ENCODE measurements at regions not wholly inside any gene's neighbourhood (a gene's known extent, or its start where the extent isn't known, plus 50 kb on each side); places are given as distances from the start of the nearest gene placed in this dataset.
"Not testable (repeated sequence)": the region's sequence is repeated elsewhere in the genome, so short reads cannot be mapped to it uniquely, and the experiment has no call there.

DNA sequence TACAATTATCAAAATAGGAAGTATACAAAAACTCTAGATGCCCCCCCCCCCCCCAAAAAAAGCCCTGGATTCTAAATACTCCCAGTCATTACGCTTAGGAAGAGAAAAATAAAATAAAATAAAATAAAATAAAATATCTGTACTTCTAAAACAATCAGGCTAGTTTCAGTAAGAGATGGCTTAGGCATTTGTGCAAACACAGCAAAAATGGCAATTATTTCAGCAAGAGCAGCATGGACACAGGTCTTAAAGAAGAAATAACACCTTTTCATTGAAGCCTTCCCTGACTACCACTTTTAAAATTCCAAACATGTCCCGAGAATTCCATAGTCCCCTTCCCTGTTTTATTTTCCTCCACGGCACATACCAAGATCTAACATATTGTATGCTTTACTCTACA, 218.6 kb upstream of the POU5F2 start:
- no peaks in the 10 kb centered on the region for H3K4me1 ChIP-seq
- H3K36me3 ChIP-seq: no peaks in the 10 kb centered on the region
- intact Hi-C loops (cut with DNase I): no loop called here
- no peak overlapping the region for H3K4me3 ChIP-seq
- TF ChIP-seq, protein P1, sequence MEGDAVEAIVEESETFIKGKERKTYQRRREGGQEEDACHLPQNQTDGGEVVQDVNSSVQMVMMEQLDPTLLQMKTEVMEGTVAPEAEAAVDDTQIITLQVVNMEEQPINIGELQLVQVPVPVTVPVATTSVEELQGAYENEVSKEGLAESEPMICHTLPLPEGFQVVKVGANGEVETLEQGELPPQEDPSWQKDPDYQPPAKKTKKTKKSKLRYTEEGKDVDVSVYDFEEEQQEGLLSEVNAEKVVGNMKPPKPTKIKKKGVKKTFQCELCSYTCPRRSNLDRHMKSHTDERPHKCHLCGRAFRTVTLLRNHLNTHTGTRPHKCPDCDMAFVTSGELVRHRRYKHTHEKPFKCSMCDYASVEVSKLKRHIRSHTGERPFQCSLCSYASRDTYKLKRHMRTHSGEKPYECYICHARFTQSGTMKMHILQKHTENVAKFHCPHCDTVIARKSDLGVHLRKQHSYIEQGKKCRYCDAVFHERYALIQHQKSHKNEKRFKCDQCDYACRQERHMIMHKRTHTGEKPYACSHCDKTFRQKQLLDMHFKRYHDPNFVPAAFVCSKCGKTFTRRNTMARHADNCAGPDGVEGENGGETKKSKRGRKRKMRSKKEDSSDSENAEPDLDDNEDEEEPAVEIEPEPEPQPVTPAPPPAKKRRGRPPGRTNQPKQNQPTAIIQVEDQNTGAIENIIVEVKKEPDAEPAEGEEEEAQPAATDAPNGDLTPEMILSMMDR (IDR thresholded peaks at IDR 0.05): no peak
- H3K27ac ChIP-seq: no peak overlapping the region
- H3K27me3 ChIP-seq (ENCODE audit: low read depth): no peaks in the 10 kb centered on the region
- no peak for DNase-seq
- no peak for ATAC-seq
- no peaks in the 10 kb centered on the region for H3K9me3 ChIP-seq

DNA sequence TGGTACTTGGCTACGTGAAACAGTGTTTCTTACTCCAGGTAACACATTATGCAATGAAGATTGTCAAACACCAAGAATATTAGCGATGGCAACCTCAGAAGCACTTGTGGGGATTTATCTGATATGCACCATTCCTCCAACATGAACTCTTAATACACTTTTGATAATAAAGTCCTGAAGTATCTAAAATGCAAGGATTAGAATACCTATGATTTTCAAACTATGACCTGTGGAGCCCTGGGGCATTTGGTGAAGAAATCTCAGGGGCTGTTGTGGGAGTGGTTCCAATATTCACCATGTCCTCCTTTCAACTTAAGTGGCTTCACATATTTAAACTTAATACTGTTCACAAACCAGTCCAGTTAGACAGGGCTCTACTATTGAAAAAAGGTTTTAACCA, 214.6 kb upstream of the POU5F2 start:
- TF ChIP-seq, protein P1 (IDR thresholded peaks at IDR 0.05): no peak
- Histone ChIP-seq H3K4me1 (no peaks in the 10 kb centered on the region), H3K27ac (no peak overlapping the region), H3K36me3 (no peaks in the 10 kb centered on the region), H3K4me3 (no peak overlapping the region), H3K9me3 (no peaks in the 10 kb centered on the region), H3K27me3 (ENCODE audit: low read depth) (no peaks in the 10 kb centered on the region)
- no peak for ATAC-seq
- no peak for DNase-seq
- intact Hi-C loops (cut with DNase I): no loop called here

DNA sequence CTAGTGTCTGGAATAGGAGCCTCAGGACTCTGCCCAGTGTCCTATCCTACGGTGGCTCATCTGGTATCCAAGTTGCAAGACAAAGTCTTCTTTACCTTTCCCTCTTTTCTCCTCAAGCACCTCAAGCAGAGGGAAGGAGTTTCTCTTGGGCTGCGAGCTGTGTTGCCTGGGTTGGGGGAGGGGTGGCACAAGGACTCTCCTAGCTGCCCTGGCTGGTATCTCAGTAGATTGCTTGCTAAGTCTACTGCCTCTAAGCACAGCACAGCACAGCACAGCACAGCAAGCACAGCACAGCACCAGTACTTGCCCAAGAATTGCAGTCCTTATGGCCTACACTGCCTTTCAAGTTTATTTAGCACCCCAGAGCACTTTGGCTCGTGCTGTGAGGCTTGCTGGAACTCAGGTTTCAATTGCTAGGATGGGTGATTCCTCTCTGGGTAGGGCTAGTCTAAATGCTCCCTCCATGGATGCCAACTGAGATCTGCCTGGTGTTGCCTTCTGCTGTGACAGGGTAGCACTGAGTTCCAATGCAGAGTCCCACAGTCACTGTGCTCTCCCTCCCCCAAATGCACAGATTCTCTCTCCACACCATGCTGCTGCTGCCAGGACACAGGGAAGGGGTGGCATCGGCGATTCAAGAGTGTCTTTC, 213.1 kb upstream of the POU5F2 start:
- TF ChIP-seq, protein P1 (IDR thresholded peaks at IDR 0.05): no peak
- no peak overlapping the region for H3K27ac ChIP-seq
- no peak overlapping the region for H3K4me3 ChIP-seq
- H3K9me3 ChIP-seq: no peaks in the 10 kb centered on the region
- no peaks in the 10 kb centered on the region for H3K4me1 ChIP-seq
- intact Hi-C loops (cut with DNase I): no loop called here
- no peaks in the 10 kb centered on the region for H3K36me3 ChIP-seq
- DNase-seq: no peak
- ATAC-seq: no peak
- no peaks in the 10 kb centered on the region for H3K27me3 ChIP-seq (ENCODE audit: low read depth)

DNA sequence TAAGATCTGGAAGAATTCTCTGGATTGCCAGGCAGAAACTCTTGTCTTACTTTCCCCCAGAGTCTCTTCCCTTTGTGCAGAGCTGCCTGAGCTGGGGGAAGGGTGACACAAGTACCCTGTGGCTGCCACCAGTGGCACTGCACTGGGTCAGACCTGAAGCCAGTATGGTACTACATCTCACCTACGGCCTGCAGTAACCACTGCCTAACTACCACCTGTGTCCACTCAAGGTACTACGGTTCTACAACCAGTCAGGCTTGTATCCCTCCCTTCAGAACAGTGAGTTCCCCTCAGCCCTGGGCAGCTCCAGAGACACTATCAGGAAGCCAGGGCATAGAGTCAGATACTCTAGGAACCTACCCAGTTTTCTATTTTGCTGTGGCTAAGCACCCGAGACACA, 212.0 kb upstream of the POU5F2 start:
- no peak overlapping the region for H3K27ac ChIP-seq

DNA sequence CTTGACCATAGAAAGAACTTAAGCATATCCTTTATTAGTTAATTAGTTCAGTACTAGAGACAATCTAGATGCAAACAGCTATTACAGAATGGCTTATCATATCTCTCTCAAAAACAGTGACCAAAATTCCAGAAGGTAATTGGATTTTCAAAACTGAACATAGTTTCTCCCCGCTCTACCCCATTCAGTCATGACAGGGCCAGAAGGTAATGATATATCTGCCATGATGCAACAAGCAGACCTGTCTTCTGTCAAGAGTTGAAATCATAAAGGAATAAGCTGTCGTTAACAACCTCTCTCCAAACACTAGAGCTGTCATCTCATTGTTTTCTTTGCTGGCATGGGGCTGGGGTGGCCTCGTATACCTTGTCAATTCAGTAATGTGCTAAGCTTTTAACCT, 200.5 kb upstream of the POU5F2 start:
- DNase-seq (no peak), ATAC-seq (no peak)
- Histone ChIP-seq H3K4me1 (no peaks in the 10 kb centered on the region), H3K27me3 (ENCODE audit: low read depth) (no peaks in the 10 kb centered on the region), H3K9me3 (no peaks in the 10 kb centered on the region), H3K36me3 (no peaks in the 10 kb centered on the region), H3K4me3 (no peak overlapping the region), H3K27ac (no peak overlapping the region)
- TF ChIP-seq, protein P1 (IDR thresholded peaks at IDR 0.05): no peak
- intact Hi-C loops (cut with DNase I): no loop called here

More for the DNA sequence above, 212.0 kb upstream of the POU5F2 start:
- intact Hi-C loops (cut with DNase I): no loop called here
- Histone ChIP-seq H3K4me1 (no peaks in the 10 kb centered on the region), H3K9me3 (no peaks in the 10 kb centered on the region), H3K27me3 (ENCODE audit: low read depth) (no peaks in the 10 kb centered on the region), H3K36me3 (no peaks in the 10 kb centered on the region), H3K4me3 (no peak overlapping the region)
- DNase-seq (no peak), ATAC-seq (no peak)
- TF ChIP-seq, protein P1 (IDR thresholded peaks at IDR 0.05): no peak

DNA sequence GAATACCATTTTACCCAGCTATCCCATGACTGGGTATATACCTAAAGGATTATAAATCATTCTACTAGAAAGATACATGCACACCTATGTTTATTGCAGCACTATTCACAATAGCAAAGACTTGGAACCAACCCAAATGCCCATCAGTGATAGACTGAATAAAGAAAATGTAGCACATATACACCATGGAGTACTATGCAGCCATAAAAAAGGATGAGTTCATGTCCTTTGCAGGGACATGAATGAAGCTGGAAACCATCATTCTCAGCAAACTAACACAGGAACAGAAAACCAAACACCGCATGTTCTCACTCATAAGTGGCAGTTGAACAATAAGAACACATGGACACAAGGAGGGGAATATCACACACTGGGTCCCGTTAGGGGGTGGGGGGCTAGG, 191.9 kb upstream of the POU5F2 start:
- H3K36me3 ChIP-seq; ATAC-seq; H3K4me1 ChIP-seq; intact Hi-C loops (cut with DNase I); DNase-seq; H3K27ac ChIP-seq; H3K4me3 ChIP-seq; H3K27me3 ChIP-seq (ENCODE audit: low read depth); H3K9me3 ChIP-seq: not testable (repeated sequence)
